ENCODE measurements at regions not wholly inside any gene's neighbourhood (a gene's known extent, or its start where the extent isn't known, plus 50 kb on each side); places are given as distances from the start of the nearest gene placed in this dataset.
A peak's percentile ranks its signal among the peaks of the same experiment; 100 is the strongest.

DNA sequence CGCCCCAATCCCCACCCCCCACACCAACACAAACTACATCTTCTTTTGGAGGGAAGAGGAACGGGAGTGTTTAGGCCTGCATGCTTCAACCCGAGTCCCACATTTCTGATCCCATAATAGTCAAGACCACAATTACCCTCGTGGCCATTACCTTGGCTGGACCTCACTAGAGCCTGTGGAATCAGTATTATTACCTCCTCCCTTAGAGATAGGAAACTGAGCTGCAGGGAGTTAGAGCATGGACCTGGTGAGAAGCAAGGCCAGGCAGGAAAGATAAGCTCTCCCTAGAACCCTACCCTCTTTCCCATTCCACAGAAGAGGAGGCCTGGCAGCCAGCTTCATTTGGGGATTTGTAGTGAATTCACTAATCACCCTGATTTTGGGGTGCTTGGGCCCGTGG is 74.1 kb downstream of the NCR2 start:
- Histone ChIP-seq H3K9me3 (no peaks in the 10 kb centered on the region), H3K36me3 (no peaks in the 10 kb centered on the region), H3K4me3 (ENCODE audit: low read depth, low read length) (no peak overlapping the region), H3K4me1 (no peaks in the 10 kb centered on the region), H3K27me3 (peaks cover 23% of the 10 kb centered on the region)
- no peak for DNase-seq
- TF ChIP-seq, protein P1, sequence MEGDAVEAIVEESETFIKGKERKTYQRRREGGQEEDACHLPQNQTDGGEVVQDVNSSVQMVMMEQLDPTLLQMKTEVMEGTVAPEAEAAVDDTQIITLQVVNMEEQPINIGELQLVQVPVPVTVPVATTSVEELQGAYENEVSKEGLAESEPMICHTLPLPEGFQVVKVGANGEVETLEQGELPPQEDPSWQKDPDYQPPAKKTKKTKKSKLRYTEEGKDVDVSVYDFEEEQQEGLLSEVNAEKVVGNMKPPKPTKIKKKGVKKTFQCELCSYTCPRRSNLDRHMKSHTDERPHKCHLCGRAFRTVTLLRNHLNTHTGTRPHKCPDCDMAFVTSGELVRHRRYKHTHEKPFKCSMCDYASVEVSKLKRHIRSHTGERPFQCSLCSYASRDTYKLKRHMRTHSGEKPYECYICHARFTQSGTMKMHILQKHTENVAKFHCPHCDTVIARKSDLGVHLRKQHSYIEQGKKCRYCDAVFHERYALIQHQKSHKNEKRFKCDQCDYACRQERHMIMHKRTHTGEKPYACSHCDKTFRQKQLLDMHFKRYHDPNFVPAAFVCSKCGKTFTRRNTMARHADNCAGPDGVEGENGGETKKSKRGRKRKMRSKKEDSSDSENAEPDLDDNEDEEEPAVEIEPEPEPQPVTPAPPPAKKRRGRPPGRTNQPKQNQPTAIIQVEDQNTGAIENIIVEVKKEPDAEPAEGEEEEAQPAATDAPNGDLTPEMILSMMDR (IDR thresholded peaks at IDR 0.05; ENCODE audit: low read depth, low read length): no peak

DNA sequence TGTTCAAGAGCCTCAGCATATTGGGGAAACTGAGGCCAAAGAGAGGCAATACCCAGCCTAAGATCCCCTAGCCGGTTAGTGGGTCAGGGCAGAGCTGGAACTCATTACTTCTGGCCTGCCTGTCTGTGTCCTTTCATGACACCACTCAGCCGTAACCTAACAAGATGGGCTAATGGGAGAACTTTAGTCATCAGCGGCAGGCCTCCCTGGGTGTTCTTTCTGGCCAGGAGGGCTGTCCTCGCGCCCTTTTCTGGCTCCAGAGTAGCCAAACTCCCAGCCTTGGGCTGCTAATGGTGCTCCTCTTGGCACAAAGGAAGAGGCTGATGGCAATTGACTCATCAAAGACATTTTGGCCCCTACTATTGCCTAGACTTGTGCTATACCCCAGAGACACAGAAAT is 76.6 kb downstream of the NCR2 start:
- Histone ChIP-seq H3K36me3 (no peaks in the 10 kb centered on the region), H3K4me3 (ENCODE audit: low read depth, low read length) (no peak overlapping the region), H3K4me1 (no peaks in the 10 kb centered on the region), H3K27me3 (peaks cover 47% of the 10 kb centered on the region), H3K9me3 (no peaks in the 10 kb centered on the region)
- no peak for DNase-seq
- TF ChIP-seq, protein P1 (IDR thresholded peaks at IDR 0.05; ENCODE audit: low read depth, low read length): no peak

- DNase-seq: peak; percentile 25
- H3K4me1 ChIP-seq: no peaks in the 10 kb centered on the region
- peaks cover 60% of the 10 kb centered on the region for H3K27me3 ChIP-seq
- no peaks in the 10 kb centered on the region for H3K9me3 ChIP-seq
- TF ChIP-seq, protein P1 (IDR thresholded peaks at IDR 0.05; ENCODE audit: low read depth, low read length): no peak
- H3K36me3 ChIP-seq: no peaks in the 10 kb centered on the region
- no peak overlapping the region for H3K4me3 ChIP-seq (ENCODE audit: low read depth, low read length)
Observed at GRCh38 chr6:41413250-41413649, 77.8 kb downstream of the NCR2 start.

- Histone ChIP-seq H3K4me3 (ENCODE audit: low read depth, low read length) (no peak overlapping the region), H3K36me3 (no peaks in the 10 kb centered on the region), H3K4me1 (no peaks in the 10 kb centered on the region), H3K27me3 (peaks cover 68% of the 10 kb centered on the region), H3K9me3 (no peaks in the 10 kb centered on the region)
- TF ChIP-seq, protein P1 (IDR thresholded peaks at IDR 0.05; ENCODE audit: low read depth, low read length): no peak
- DNase-seq: no peak
Observed at GRCh38 chr6:41416501-41416837, 81.1 kb downstream of the NCR2 start.

DNA sequence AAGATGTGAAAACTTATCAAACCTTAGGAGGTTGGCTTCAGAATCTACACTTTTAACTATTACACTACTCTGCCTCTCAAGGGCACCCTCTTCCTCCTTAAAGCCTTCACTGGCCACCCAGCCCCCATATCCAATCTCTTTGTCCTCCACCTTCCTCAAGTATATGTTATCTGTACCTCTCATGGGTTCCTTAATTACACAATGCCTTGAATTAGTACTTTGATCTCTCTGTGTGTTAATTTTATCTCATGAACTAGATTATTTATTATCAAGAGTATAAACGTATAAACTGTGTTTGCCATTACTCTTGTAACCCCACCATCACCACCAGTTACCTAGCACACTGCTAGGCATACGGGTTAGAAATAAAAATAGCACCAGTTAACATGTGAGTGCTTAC is 83.3 kb downstream of the NCR2 start:
- H3K36me3 ChIP-seq: no peaks in the 10 kb centered on the region
- no peak for DNase-seq
- H3K4me3 ChIP-seq (ENCODE audit: low read depth, low read length): no peak overlapping the region
- H3K4me1 ChIP-seq: no peaks in the 10 kb centered on the region
- TF ChIP-seq, protein P1 (IDR thresholded peaks at IDR 0.05; ENCODE audit: low read depth, low read length): no peak
- no peaks in the 10 kb centered on the region for H3K9me3 ChIP-seq
- H3K27me3 ChIP-seq: peaks cover 58% of the 10 kb centered on the region

- H3K36me3 ChIP-seq: no peaks in the 10 kb centered on the region
- no peak for DNase-seq
- H3K9me3 ChIP-seq: no peaks in the 10 kb centered on the region
- H3K27me3 ChIP-seq: peaks cover 53% of the 10 kb centered on the region
- TF ChIP-seq, protein P1 (IDR thresholded peaks at IDR 0.05; ENCODE audit: low read depth, low read length): no peak
- no peaks in the 10 kb centered on the region for H3K4me1 ChIP-seq
- no peak overlapping the region for H3K4me3 ChIP-seq (ENCODE audit: low read depth, low read length)
Observed at GRCh38 chr6:41419385-41419784, 84.0 kb downstream of the NCR2 start.

Measured in BE2C (cell line).